Hematopoietic multipotent progenitor cell treated with erythropoietin and hydrocortisone succinate and interleukin-3 and kit ligand, for 4 days (in vitro differentiated cells): ENCODE measurements at regions not wholly inside any gene's neighbourhood (a gene's known extent, or its start where the extent isn't known, plus 50 kb on each side); places are given as distances from the start of the nearest gene placed in this dataset.
"Not testable (repeated sequence)": the region's sequence is repeated elsewhere in the genome, so short reads cannot be mapped to it uniquely, and the experiment has no call there.

ENCODE experiments used
- DNase-seq: peaks from one replicate; pipeline ENCODE4 v3.0.0-alpha.2; 2015

DNA sequence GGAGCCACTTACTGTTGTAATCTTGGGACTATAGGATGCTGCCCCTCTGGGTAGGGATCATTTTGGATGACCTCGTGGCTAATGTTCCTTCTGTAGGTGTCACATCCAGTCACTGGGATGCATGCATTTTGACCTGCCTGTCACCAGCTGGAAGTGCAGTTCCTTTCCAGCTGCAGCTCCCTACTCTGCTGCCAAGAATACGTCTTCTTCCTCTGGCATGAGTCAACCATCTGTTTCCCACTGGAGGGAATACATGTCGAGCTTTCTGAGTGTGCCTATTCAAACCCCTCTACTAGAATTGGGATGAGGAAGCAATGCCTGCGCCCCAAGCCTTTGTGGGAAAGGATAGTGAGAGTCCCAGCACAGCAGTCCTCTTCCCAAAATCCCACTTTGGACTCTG, 415.5 kb upstream of the ADAMTS5 start:
- DNase-seq: no peak

DNA sequence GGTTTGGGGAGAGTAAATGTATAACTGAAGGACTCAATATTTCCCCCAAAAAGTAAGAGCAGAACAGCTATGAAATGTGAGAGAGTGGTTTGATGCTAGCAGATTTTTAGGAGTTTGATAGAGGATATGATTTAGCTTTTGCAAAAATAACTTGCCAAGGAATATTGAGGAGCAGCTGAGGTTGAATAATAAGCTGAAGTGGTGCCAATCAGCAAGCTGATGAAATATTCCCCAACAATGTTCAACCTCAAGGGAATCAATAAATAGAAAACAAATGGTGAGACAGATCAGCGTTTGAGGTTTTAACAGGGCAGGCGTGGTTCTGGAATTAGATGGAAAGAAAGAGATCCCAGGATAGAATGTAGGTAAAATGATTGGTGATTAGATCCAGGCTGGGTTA, 413.4 kb upstream of the ADAMTS5 start:
- DNase-seq: no peak

DNA sequence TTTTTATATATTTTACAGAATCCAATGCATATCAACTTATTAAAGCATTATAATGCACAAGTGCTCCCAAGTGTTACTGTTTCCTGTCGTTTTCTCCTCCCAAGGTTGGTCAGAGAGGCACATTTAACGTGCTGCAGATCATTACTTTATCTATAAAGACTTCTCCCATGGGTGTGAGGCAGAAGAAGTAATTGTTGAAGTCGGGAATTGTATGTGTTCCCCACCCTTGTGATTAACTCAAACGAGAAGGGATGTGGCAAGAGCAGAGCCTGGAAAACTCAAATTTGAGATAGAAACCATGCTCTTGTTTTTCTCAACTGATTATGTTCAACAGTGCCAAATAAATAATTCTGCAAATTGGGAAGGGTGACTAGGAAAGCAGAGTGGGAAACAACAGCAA, 412.5 kb upstream of the ADAMTS5 start:
- no peak for DNase-seq

DNA sequence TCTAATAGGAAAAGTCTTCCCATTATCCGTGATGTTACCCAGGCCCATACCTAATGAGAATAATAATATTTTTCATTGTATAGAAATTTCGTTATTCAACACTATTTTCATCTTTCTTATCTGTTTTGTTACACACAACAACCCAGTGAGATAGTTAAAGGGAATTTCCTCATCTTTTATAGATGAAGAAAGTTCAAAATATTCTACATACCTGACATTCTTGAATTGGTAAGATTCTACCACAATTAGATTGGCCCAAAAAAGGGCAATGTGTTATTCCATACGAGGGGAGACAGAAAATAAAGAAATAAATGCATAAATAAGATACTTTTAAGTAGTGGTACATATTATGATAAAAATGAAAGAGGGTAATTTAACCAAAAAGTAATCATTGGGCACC, 405.5 kb upstream of the ADAMTS5 start:
- no peak for DNase-seq

DNA sequence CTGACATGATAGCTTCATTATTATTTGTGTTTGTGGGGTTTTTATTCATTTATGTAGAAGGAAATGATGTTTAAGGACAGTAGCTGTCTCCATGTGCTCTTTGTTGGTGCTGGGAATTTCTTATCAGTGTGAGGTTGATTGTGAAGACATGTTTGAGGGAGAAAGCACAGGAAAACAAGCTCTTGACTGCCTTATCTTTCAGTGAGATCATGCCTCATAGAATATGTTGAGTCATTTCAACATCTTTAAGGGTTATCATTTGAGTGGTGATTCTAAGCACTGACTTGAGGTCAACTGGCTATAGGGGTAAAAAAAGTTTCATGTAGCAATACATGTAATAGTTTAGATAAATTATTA, 405.1 kb upstream of the ADAMTS5 start:
- DNase-seq: no peak

DNA sequence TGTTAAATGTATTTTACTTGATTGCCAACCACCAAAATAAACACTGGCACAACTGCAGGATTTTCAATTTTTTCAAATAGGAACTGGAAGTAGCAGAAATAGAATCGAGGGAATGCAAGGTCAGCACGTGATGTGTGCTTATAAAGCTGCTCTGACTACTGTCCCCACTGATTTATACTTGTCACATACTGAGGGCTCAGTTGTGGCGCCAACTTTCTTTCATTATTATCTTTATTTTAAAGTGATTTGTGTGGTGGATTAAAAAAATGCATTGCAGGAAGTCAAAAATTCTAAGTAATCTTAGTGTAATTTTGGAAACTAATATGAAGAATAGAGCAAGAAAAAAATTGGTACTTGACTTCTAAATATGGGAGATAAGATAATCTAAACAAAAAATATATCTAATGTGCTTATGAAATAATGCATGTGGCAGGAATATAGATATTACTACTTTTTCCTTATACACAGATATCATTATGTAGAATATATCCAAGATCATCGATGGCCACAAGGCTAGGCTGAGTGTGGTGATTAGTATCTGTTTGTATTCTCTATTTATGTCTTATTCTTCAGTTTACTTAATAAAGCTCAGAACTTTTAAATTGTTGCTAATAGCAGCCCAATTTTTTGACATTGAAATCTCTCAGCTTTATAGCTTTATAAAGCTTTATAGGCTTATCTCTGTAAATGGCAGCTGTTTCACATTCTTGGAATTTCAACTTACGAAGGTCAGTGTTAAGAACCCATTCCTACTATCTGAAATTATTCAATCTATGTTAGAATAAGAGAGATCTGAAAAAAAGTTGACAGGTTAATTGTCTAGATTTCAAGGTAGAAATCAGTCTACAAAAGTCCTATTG, 404.5 kb upstream of the ADAMTS5 start:
- no peak for DNase-seq

DNA sequence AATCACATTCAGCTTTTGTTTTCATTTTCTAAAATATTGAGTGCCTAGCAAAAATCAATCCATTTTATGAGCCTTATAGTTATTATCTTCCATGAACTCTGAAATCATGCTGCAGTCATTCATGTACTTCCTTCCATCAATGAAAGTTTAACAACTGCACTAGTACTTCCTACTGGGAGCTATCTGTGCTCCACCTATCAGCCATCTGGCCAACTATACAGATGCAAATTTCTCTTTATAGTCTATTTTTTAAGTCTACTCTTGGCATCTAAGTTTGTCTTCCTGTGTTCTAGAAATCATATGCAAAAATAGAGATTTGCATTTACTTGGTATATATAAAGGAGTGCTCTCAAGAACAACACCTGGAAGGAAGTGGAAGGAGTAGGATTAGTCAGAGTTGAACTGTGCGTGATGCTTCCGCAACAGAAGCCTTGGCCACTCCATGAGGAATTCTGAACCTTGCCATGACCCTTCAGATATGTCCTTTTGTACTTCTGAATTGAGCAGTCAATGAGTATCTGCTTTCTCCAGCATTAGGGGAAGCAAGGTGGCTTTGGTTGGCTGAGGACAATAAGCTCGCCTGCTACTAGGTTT, 403.2 kb upstream of the ADAMTS5 start:
- no peak for DNase-seq

DNA sequence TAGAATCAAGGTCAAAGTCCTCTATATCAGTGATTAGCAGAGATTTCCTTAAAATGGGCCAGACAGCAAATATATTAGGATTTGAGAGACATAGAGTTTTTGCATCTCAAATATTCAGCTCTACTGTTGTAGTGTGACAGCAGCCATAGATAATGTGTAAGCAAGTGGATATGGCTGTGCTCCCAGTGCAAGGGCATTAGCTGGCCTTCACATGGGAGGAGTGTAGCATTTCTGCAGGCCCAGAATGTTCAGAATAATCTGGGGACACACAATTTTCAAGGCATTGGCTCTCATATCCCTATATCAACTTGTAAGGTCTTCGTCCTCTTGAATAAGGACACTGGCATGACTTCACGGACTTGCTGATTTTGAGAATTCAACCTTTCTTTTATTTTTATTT, 402.3 kb upstream of the ADAMTS5 start:
- no peak for DNase-seq

DNA sequence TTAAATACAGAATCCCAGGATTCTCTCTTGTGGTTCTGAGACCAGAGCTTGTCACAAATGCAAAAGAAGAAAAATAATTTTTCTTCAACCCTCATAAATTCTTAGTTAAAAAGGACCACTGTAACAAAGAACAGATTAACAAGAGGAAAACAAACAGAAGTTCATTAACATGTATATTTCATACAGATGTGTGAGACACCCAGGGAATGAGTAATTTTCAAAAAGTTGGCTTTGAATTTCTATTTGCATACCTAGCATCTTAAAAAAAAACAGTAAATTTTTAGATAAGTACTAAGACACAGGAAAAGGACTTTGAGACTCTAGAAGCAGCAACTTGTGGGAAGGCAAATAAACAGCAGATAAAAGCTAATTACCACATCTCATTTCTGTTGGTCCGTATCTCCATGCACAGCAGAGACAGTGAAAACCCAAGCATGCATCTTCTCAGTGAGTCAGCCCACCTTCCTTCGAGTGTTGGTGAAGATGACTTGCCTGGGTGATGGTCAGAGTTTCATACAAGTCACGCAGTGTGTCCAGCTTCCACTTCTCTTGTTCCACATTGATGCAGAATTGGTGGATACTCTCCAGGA, 399.9 kb upstream of the ADAMTS5 start:
- no peak for DNase-seq

DNA sequence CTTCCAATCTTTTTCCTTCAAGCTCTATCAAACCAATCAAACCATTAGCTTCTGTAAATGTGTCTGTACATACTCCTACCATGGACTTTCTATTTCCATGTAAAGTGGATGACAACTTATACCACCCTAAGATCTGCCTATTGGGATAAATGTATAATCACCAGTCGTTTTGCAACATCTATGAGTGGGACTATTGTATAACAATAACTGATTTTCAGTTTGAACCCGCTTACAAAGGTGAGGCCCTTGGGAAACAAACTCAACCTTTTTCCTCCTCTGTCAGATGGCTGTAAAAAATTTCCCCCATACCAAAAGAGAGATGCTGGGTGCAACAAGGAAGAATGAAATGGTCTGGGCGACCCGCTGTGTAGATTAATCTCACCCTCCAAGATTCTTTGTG, 399.1 kb upstream of the ADAMTS5 start:
- no peak for DNase-seq

DNA sequence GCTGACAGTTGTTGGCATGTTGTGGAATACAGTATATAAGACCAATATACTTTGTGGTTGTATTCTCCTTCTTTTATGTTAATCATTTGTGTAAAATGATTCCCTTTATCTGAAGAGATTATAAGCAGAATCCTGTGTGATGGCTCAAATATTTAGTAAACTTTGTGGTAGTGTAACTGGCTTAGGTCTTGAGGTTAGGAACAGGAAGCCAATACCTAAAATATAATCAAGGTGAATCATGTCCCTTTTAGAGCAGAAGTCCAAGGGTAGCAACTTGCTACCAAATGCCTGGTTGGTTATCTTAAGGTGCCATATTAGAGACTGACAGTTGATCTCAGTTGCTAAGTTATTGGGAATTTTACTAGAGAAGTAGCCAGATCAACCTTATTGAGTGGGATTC, 398.5 kb upstream of the ADAMTS5 start:
- DNase-seq: no peak

DNA sequence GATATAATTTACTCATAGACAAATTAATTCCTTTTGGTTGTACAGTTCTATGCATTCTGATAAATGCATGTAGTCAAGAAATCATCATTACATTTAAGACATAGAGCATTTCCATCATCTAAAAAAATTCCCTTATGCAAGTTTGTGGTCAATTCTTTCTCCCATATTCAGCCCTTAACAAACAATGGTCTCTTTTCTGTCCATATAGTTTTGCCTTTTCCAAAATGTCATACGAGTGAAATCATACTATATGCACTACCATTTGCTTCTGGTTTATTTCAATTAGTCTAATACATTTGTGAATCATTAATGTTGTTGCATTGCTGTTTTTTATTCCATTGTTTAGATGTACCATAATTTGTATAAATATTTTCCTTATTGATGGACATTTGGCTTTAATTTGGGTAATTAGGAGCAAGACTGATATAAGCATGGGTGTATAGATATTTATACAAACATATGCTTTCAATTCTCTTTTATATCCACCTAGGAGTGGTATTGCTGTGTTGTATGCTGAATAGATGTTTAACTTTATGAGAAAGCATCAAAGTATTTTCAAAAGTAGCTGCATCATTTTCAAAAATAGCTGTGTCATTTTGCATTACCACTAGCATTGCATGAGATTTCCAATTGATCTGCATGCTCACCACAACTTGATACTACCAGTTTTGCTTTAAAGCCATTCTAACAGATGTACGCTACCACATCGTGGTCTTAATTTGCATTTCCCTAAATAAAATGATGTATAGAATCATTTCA, 397.0 kb upstream of the ADAMTS5 start:
- DNase-seq: no peak

DNA sequence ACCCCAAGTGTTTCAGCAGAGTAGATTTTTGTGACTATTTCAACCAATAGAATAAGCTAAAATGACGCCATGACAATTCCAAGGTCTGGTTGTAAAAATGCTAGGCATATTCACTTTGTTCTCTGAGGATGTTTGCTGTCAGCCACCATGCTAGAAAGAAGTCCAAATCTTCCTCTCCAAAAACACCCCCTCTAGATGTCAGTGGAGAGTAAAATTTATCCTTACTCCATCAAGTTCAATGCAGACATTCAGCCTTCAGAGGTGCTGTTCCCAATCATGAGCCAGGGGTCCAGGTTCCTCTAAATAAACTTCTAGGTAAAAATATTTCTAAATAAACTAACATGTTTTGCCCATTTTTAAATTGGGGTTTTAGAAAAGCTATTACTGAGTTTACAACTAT, 395.4 kb upstream of the ADAMTS5 start:
- DNase-seq: no peak

DNA sequence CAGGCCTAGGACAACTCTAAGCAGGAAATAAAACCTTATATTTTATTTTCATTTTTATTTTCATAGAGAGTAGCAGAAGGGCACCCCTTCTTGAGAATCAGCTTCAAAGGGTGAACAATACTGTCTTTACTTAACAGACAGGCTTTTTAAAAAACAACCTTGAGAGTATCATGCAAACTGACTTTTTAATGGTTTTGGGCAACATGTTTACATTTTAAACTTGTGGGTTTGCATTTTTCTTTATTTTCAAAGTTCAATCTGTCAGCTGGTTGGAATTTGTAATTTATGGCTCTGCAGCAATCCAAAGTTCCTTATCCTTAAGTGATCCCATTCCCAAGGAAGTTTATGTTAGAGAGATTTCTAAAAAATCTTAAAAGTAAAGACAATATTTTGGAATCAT, 392.3 kb upstream of the ADAMTS5 start:
- DNase-seq: no peak

DNA sequence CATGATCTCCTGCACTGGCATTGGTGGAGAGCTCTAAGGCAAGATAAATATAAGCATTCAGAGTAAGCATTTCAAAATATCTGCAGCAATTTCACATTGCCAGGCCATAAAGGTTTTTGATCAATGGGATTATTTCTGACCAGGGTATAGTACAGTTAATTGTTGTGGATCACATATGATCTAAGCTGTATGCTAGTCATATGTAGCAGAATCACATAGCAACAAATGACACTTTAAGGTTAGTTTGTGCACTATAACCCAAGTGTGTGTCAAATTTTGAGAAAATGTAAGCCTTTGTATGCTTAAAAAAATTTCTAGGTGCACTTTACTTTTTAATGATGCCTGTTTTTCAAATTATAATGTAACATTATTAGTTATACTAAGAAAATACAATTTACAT, 386.0 kb upstream of the ADAMTS5 start:
- no peak for DNase-seq

DNA sequence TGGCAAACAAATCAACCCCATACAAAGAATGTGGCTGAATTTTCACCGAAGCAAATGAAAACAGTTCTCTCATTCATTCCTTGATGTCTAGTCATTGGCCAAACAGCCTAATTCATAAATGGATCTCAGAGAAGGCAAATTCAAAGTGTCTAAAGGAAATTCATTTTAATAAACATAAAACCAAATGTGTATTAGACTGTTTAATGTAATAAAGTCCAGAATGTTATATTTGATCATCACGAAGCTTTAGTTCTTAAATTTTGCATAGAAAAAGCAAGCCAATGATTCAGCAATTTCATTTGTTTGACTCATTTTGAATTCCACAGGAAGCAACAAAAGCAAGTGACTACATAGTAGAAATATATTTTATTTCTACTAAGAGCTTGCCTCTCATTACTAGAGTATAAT, 379.2 kb upstream of the ADAMTS5 start:
- DNase-seq: no peak

DNA sequence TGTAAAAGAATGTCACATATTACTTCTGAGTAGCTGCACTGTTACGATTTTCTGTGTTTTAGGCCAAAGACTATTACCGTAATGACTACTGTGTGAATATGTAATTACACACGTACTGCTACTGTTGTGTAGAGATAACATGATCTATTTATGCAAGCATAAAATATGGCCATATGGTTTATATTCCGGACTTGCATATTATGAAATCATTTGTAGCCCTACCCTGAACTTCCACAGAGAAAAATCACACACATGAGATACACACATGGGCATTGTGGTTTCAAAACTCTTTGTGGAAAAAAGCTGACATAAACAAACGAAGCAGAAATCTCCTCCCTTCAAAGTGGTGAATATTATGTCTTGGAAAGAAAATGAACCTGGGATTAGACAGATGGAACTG, 373.0 kb upstream of the ADAMTS5 start:
- no peak for DNase-seq

DNA sequence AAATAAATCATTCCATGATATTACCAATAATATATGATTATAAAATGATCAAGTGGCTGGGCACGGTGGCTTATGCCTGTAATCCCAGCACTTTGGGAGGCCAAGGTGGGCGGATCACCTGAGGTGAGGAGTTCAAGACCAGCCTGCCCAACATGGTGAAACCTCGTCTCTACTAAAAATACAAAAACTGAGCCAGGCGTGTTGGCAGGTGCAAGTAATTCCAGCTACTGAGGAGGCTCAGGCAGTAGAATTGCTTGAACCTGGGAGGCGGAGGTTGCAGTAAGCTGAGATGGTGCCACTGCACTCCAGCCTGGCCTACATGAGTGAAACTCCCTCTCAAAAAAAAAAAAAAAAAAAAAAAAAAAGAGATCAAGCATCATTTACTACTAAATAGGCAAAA, 371.1 kb upstream of the ADAMTS5 start:
- DNase-seq: not testable (repeated sequence)

DNA sequence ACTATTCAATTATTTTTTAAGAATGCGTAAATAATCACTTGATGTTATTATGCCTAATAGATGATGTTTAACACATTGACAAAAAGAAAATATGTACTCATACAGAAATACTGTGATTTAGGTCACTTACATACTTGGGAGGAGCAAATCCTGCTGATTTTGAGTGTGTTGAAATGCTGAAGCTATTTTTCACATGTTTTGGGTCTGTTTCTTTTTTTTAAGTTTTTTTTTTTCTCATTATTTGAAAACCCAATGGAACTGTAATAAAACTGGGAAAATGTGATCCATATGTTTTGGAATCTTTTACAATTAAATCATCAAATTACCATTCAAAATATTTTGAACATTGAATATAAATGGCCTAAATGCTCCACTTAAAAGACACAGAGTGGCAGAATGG, 366.2 kb upstream of the ADAMTS5 start:
- no peak for DNase-seq

DNA sequence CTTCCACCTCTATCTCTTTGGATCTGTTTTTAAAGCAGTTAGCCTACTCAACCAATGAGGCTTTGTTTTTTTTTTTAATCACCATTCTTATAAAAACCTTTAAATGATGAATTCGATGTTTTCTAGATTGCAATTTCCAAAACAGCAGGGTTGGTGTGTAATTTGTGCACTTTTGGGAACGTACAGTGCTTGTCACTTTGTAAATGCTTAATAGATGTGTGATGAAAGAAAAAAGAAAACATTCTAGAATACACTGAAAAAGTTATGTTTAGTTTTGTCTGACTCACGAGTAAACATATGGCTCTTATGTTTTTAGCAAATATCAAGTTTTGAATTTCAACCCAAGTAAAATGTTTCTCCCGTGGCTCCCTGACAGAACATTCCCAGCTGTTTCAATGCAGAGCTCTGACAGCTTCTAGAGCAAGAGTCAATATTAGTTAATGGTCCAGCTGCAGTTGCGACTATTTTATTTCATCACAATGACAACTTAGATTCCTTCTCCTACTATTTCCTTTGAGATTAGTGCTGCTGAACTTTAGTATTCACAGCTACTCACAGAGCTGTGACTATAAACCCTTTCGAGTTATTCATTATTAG, 362.5 kb upstream of the ADAMTS5 start:
- DNase-seq: no peak

DNA sequence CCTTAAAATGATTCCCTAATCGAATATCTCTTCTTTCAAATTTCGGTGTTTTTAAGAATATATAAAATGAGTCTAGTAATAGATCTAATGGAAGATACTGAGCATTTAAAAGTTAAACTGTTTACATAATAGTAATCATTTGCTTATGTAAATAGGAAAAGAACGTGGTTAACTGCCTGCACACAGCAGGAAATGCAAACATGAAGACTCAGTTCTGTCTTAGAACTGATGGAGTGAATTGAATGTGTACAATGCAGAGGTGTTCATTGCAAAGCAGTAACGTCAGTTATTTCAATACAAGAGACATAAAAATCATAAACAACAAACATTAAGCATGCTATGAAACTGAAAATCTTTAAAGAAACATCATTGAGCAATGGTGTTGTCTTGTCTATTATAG, 359.4 kb upstream of the ADAMTS5 start:
- no peak for DNase-seq

DNA sequence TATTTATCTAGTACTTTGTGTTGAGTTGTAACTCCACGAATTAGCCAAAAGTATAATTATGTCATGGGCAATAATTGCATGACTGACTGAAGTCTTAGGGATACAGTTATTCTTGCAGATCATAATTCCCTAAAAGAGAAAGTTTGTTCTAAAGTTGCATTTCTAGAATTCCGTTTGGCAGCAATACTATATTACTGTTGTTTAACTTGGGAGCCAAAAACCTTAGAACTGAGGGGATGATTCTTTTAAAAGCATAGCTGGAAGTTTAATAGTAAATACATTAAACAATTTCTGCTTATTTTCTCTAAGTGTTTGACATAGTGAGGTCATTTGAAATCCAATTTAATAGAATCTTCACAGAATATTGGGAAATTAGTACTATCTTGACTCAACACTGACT, 356.4 kb upstream of the ADAMTS5 start:
- no peak for DNase-seq

DNA sequence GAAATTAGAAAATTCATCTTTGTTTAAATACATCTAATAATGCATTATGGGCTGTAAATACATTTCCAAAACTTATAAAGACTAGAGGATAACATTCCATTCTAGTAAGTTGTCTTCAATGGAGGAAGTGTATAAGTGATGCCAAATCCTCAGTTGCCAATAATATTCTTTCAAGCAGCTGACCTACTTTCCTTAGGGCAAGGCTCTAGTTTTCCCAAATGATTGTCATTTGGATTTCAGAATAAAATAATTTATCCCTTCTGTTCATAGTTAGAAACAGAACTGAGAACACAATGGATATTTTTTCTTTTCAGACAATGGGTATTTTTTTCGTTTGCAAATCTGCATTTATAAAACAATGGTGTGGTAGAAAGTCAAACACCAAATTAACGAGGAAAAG, 354.9 kb upstream of the ADAMTS5 start:
- no peak for DNase-seq
